ENCODE measurements at regions not wholly inside any gene's neighbourhood (a gene's known extent, or its start where the extent isn't known, plus 50 kb on each side); places are given as distances from the start of the nearest gene placed in this dataset.

GRCh38 chr12:118553856-118554504 lies 177.6 kb downstream of the SUDS3 start:
- no peak for TF ChIP-seq POLR2AphosphoS5 (IDR thresholded peaks at IDR 0.05)
- TF ChIP-seq CTCF (IDR thresholded peaks at IDR 0.05), result no peak
